ENCODE measurements at regions not wholly inside any gene's neighbourhood (a gene's known extent, or its start where the extent isn't known, plus 50 kb on each side); places are given as distances from the start of the nearest gene placed in this dataset.

DNA sequence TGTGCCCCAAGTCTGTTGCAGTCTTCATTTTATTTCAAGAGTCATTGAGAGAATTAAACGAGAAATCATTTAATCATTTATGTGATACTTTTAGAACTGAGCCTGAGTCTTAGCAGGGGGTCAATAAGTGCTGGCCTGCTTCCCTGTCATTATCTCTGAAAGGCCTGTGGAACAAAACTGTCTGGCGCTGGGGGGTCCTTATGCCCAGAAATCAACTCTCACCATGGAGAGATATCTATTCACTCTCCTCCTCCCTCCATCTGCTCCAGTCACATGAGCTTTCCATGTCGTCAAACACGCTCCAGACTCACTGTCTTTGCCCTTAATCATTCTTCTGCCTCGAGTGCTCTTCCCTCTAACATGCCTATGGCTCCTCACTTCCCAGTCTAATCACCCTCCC, 136.8 kb downstream of the ESM1 start:
- TF ChIP-seq, protein P1, sequence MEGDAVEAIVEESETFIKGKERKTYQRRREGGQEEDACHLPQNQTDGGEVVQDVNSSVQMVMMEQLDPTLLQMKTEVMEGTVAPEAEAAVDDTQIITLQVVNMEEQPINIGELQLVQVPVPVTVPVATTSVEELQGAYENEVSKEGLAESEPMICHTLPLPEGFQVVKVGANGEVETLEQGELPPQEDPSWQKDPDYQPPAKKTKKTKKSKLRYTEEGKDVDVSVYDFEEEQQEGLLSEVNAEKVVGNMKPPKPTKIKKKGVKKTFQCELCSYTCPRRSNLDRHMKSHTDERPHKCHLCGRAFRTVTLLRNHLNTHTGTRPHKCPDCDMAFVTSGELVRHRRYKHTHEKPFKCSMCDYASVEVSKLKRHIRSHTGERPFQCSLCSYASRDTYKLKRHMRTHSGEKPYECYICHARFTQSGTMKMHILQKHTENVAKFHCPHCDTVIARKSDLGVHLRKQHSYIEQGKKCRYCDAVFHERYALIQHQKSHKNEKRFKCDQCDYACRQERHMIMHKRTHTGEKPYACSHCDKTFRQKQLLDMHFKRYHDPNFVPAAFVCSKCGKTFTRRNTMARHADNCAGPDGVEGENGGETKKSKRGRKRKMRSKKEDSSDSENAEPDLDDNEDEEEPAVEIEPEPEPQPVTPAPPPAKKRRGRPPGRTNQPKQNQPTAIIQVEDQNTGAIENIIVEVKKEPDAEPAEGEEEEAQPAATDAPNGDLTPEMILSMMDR (conservative IDR thresholded peaks at IDR 0.05), result no peak
- no peak for TF ChIP-seq ZFX (IDR thresholded peaks at IDR 0.05)
